H1 (cell line): ENCODE measurements at regions not wholly inside any gene's neighbourhood (a gene's known extent, or its start where the extent isn't known, plus 50 kb on each side); places are given as distances from the start of the nearest gene placed in this dataset.

ENCODE experiments used
- ATF3 ChIP-seq: IDR thresholded peaks from 2 replicates; pipeline ENCODE4 v1.6.1; 2011; ENCODE audit warnings: low read depth, mild to moderate bottlenecking, low read length; ENCODE audit not compliant: insufficient read depth
- HDAC6 ChIP-seq: IDR thresholded peaks from one replicate; pipeline ENCODE4 v1.7.1; 2012; ENCODE audit warnings: low read depth, mild to moderate bottlenecking, inconsistent platforms, low read length, moderate library complexity
- POLR2A ChIP-seq, 2 experiments: IDR thresholded peaks; 1 replicate in 1 of 2; 2 replicates in 1 of 2; pipeline ENCODE4 v1.6.1; 2011; ENCODE audit warnings: low read depth in 2 of 2, low read length in 2 of 2, mild to moderate bottlenecking in 2 of 2; ENCODE audit errors: control extremely low read depth in 1 of 2
- SIX5 ChIP-seq: IDR thresholded peaks from 2 replicates; pipeline ENCODE4 v1.6.1; 2011; ENCODE audit warnings: mild to moderate bottlenecking, low read depth, low read length
- TAF1 ChIP-seq: IDR thresholded peaks from 2 replicates; pipeline ENCODE4 v1.6.1; 2011; ENCODE audit warnings: mild to moderate bottlenecking, low read depth, low read length

GRCh38 chr18:25659541-25659940 lies 307.6 kb upstream of the ZNF521 start:
- TF ChIP-seq SIX5 (no peak), ATF3 (no peak), POLR2A (IDR thresholded peaks at IDR 0.05; ENCODE audit: control extremely low read depth in 1 of 2, low read depth in 2 of 2, low read length in 2 of 2) (no peak), HDAC6 (no peak), TAF1 (no peak)
